Stimulated activated CD8-positive, alpha-beta memory T cell treated with anti-CD3 and anti-CD28 coated beads, Interleukin-12 subunit alpha, Interleukin-12 subunit beta, amount 100 ng/mL, for 1 hour (primary cell): ENCODE measurements at regions not wholly inside any gene's neighbourhood (a gene's known extent, or its start where the extent isn't known, plus 50 kb on each side); places are given as distances from the start of the nearest gene placed in this dataset.
A peak's percentile ranks its signal among the peaks of the same experiment; 100 is the strongest.

Source experiments
- DNase-seq: peaks from one replicate; pipeline ENCODE4 v3.0.0-alpha.2; 2020; ENCODE audit warnings: low read depth

DNA sequence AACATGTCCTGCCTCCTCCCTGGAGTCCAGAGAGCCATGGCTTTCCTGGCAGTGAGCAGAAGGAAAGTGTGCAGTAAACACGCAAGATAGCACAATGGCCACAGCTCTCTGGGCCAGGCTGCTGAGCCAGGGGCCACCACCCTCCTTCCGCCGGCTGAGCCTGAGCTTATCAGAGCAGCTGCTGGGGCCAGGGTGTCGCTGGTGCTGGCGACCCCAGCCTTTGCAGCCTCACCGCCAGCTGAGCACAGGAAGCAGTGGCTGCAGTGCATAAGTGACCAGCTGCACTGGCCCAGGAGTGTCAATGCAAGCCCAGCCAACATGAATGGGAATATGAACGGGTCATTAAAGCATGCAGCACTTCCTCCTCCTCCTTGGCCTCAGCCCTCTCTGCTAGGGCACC, 172.0 kb downstream of the ZFP36L2 start:
- no peak for DNase-seq

DNA sequence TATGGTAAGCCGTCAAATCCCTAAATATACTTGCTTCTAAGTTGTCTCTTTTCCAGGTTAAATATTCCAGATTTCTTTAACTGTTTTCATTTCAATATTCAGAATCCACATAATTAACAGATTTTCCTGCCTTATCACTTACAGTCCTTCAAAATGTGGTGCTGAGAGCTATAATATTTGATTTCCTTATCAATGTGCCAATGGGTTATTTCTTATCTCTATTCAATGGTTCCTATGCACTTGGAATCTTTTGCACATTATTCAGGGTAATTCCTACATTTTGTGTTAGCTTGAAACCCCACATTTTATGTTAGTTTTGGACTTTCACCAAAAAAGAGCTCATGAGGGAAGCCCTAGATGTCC, 173.5 kb downstream of the ZFP36L2 start:
- no peak for DNase-seq

DNA sequence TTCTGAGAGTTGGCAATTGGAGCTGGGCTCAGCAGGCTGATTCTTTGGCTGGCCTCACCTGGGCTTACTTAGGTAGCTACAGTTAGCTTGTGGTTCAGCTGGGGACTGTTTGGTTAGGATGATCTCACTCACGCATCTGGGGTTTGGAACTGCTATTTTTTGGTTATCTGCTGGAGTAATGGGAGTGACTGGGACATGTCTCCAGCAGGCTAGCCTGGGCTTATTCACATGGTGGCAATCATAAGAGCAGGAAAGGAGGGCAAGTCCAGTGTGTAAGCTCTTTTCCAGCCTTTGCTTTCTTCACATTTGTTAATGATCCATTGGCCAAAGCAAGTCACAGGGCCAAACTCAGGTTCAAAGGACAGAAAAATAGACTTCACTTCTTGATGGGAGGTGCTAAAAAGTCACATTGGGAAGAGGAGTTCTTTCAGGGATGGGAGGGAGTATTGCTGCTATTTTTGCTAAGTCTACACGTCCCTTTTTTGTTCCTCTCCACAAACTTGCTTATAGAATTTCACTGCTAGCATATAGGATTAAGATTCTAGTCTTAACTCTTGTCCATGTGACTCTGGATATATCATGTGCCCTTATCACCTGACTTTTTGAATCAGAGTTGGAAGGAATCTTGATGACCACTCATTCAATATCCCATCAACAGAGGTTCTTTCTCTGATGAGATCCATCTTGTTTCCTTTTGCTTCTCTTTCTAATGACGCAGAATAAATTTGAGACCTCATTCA, 174.0 kb downstream of the ZFP36L2 start:
- DNase-seq = no peak

DNA sequence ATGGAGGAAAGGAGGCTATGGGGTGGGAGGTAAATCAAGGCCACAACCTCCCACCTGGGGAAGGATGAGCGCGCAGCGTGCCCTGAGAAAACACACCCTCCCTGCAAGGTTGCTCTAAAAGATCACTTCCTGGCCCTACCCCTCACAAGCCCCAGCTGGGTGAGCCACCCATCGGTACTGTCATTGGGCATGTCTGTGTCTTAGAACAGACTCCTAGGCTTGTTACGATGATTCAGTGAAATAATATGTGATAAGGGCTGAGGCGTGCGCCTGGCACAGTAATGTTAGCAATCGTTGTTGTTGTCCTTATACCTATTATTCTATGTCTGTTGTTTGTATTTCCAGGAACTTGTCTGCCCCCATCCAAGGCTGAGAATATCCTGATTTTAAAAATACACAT, 175.1 kb downstream of the ZFP36L2 start:
- DNase-seq = peak; percentile 11

DNA sequence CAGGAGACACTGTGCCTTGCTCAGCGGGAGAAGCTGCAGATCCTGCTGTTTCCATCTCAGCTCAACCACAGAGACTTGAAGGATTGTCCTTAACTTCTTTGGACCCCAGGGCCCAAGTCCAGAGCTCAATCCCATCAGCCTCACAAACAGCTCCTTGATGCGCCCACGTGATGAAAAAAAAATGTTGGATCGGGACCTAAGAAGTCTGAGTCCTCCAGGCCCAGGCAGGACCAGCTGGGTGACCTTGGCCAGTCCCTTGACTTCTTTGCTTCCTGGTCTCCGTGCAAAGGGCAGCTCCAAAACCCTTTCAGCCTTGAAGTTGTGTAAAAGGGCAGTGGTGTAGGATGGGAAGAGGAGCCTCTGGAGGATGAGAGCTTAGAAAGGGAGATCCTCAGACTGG, 175.5 kb downstream of the ZFP36L2 start:
- no peak for DNase-seq

DNA sequence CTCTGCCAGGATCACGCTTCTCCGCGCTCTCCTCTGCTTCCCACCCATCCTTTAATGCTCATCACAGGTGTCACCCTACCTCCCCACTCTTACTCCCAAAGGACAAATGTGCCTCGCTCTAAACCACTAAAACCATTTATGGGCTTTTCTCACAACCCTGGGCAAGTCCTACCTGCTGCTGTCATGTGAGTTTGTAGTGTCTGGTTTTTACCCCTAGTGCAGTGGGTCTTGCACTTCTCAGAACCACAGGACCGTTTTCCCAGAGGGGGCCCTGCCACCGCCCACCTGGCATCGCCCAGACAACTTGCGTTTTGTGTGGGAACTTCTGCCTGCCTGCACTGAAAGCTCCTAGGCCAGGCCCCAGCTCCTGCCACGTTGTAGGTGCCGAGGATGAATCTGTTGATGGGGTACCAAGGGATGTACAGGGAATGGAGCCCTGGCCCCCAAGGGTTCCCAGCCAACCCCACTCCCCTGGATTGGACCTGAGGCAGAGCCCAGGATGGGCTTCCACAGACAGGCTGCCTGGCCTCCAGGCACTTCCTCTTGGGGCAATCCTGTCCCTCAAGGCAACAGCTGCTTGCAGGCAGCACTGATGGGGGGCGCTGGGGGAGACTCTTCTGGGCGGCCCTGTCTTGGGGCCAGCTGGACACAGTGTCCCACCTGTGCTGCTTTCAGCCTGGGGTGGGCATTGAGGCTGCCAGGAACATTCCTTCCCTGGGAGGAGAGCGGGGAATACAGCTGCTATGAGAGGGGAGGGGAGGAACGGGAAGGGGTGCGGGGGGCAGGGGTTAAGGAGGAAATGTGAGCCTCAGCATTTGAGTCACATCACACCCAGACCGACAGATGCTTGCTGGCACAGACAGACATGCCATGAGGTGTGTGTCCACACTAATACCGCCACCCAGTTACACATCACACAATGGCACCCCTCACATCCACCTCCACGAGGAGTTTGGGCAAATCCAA, 176.3 kb downstream of the ZFP36L2 start:
- no peak for DNase-seq

DNA sequence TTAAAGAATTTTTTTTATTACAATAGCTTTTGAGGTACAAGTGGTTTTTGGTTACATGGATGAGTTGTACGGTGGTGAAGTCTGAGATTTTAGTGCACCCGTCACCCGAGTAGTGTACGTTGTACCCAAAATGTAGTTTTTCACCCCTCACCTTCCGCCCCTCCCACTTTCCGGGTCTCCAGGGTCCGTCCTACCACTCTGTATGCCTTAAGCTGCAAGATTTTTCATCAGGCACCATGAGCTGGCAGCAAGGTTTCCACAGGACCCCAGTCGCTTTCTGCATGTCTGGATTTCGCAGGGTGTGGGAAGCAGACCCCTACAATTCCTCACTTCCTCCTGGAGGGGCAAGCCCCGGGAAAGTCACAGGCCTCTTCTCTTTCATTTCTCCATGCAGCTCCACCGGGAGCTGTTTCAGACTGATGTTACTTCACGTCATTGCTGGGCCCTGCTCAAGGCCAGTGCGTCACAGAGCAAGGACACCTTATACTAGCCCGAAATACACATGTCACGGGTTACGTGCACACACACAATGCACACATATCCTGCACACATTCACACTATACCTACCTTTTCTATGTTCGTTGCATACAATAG, 179.1 kb downstream of the ZFP36L2 start:
- DNase-seq = no peak

DNA sequence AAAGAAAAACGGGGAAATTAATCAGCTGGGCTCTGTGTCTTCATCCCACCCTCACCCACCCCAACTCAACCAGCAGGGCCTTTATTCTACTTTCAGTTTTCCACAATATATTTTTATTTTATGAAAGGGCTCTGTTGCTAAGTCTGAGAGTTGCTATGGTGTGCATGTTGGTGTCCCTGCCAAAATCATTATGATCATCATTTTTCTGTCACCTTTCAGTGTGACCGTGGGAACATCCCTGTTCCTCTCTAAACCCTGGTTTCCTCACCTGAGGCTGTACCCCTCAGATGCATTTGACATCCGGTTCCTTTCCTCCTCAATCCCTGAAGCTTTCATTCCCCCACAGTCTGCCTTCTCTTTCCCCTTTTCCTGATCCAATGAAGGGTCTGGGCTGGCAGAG, 180.5 kb downstream of the ZFP36L2 start:
- DNase-seq = no peak

DNA sequence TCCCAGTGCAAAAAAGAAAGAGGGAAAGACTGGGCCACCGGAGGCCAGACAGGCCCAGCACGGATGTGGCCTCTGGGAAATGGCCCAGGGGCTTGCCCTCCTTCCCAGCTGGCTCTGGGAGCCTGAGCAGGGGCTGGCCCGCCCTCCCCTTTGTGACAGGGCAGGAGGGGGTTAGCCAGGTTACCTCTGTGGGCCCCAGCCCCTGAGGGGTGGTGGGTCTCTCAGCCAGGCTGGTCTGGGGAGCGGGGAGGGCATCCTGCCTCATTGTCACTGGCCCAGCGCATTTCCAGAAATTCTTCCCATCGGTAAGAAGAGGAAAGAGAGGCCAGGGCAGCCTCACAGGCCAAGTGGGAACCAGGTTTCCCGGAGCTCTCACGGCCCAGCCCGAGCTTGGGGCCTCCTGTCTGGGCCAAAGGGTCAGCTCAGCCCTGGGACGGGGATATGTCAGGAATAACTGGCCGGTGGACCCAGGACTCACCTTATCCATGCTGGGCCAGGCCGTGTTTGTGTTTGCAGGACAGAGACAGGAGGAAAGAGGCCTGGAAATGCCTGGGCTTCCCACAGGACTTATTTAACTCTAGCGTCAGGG, 182.2 kb downstream of the ZFP36L2 start:
- DNase-seq = no peak

DNA sequence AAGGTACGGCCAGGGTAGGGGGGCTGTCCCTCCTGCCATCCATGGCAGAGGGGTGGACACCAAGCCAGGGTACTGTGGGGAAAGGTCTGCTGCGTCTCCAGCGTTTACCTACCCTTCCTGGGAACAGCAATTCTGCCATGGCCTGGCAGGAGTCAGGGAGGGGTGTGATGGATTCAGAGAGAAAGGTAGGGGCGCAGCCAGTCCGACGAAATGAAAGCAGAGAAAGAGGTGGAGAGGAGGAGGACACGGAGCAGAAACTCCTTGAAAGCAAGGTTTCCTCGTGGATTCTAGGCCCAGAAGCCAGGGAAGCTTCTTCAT, 182.9 kb downstream of the ZFP36L2 start:
- DNase-seq = no peak

DNA sequence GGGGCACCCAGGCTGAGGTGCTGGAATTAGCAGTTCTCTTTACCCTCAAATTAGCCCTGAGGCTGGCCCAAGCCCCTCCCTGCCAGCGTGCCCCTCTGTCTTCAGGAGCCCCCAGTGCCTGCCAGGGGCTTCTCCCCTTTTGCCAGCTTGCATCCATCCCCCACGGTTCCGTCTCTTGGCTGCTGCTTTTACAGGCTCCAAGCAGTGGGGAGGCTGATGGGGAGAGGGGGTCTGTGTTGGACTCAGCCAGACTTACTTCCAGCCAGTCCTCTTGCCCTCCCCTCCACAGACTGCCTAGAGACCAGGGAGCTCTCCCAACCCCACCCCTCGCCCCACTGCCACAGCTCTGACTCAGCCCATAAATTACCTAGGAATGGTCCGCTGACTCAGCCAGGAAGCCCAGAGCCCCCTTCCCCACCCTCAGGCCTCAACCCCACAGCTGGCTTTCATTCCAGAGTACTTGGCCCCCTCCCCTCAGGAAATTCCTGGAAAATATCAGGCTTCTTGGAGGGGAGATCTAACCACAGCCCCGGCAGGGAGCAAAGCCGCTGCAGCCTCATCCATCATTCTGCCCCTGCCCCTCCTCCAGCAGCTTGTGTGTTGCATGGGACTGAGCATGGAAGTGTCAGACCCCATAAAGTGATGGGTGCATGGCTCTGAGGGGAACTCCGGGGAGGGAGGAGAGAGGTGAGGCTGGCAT, 184.6 kb downstream of the ZFP36L2 start:
- no peak for DNase-seq

DNA sequence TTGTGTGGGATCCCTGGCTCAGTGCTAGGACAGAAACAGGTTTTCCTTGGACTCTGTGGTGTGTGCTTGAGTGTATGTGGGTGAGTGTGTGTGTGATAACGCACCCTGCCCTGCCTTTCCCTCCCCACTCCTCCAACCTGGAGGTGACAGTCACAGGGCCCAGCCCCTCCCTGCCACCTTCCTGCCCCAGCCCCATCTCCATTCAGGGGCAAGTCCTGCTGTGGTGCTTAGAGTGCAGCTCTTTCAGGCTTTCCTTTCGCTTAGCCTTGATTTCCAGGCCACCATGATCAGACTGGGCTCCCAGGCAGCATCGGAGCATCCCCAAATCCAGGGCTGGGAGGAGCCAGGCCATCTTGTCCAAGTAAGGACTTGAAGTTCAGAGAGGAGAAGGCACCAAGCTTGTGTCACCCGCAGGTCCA, 185.2 kb downstream of the ZFP36L2 start:
- DNase-seq = no peak

DNA sequence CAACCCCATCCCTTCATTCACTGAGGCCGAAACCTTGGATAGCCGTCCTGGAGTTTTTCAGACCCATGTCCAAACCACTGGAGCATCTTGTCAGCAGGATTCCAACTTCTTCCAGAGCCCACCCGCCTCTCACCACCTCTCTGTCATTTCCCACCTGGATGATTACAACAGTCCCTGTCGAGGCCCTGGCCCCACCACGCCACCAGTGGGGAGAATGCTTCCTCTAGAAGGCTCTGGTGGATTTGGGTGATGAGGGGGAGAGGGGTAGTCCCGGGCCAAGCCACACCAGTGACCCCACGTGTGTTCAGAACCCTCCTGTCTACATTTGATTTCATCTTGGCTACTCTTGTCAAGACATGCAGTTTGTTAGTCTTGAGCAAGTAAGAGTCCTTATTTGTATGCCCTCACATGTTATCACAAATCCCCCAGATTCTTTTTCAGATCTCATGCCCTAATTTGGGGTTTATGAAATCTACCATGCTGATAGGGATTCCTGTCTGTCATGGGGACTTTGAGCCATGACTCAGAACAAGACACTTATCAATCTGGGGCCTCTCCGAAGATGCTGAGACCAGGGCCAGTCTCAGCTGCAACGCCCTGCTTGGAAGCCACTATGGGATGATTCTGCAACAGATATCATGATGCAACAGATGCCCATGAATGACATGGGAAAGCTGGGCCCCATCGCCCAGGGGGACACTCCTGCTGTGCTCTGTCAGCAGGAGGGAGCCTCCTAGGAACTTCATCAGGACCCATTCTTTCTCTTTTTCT, 186.1 kb downstream of the ZFP36L2 start:
- no peak for DNase-seq

DNA sequence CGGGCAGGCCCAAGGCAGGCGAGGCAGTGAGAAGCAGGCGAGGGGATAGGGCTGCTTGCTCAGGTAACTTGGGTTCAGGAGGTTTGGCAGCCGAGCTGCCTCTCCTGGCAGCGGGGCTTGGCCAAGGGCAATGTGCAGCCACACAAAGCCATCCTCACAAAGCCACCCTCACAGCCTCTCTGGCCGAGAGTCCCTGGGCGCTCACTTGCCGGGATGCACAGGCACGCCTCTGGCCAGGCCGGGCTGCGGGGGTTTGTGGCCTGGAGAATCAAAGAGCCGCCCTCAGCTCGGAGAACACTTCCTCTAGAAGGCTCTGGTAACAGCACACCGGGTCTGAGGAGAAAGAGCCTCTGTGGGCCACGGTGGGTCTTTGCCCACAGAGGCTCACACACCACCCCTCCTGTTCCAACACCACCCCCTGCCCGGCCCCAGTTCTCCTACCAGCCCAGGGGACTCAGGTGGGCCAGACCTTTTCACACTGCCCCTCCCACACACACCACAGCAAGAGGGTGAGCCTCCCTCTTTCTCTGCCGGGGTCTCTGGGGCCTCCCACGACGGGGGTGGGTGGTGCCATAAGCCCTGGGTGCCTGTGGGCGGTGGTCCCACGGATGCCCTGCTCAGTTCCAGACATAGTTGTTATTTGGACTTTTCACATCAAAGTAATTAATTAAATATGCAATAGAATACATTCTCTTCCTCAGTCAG, 186.9 kb downstream of the ZFP36L2 start:
- no peak for DNase-seq

DNA sequence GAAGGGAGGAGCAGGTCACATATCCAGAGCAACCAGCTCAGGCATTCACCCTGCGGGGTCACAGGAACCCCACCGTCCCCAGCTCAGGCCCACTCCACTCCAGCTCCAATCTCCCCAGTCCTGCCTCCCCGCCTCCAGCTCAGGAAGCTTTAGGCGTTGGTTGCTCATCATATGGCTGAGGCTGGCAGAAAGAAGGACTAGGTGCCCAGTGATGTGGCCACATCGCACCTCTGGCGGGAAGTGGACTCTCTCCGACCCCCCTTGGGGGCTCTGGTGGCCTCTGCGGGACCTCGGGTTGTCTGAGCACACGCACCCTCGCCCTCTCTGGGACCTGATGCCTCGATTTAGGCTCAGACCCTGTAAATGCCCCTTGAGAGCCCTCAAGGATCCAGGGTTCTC, 187.7 kb downstream of the ZFP36L2 start:
- no peak for DNase-seq

DNA sequence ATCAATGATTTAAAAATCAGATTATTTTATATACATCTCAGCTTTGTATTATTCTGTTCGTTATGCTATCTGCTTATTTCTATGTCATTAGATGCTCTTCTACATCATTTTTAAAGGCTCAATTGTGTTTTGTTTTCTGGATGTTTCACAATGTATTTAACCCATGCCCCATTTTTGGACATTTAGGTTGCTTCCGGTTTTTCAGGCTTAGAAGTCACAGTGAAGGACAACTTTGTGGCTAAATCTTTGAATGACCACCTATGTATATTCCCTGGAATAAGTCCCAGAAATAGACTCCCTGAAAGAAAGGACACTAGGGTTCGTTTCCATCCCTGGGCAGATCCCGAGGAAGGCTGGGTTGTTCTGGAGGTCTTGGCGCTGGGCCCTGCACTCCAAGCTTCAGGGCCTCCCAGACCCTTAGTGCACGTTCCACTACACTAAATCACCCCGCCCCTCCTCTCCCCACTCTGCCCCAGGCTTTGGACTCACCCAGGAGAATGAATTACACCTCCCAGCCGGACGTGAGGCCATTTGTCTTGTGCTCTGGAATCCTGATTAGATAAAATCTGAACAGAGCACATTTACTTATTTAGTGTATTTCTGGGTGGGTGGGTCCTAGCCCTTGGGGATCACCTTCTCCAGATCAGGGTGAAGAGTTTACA, 188.2 kb downstream of the ZFP36L2 start:
- no peak for DNase-seq

DNA sequence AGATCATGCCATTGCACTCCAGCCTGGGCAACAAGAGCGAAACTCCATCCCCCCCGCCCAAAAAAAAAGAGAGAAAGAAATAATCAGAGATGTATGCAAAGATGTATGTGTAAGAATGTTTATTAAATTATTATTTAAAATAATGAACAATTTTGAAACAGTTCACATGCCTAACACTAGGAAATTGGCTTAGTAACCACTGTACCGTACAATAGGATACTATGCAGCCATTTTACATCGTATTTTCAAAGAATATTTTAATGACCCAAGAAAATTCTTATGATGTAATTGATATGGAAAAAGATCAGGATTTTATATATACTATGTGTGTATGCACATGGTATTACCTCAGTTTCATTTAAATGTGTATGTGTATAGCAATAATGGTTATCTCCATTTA, 190.5 kb downstream of the ZFP36L2 start:
- no peak for DNase-seq

DNA sequence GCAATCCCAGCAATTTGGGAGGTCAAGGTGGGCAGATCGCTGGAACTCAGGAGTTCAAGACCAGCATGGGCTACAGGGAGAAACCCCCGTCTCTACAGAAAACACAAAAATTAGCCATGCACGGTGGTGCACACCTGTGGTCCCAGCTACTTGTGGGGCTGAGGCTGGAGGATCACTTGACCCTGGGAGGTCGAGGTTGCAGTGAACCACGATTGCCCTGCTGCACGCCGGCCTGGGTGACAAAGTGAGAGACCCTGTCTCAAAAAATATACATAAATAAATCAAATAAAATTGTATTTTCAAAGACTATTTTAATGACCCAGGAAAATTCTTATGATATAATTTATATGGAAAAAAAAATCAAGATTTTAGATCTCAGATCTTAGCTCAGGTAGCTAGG, 191.5 kb downstream of the ZFP36L2 start:
- DNase-seq = no peak

DNA sequence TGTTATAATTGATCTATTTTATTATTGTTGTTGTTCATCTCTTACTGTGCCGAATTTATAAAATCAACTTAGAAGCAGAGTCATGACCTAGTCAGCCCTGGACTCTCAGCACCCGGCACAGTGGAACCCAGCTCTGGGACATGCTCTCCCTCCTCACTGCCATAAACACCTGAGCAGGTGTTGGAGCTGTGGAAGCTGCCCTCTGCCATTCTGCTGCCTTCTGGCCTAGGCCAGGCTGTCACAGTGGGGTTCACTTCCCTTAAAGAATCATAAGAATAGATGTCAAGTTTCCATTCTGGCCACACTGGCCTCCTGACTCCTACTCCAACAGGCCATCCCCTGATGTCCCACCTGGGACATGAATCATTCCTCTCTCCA, 192.2 kb downstream of the ZFP36L2 start:
- no peak for DNase-seq
